RCC 7860 (cell line): ENCODE measurements at regions not wholly inside any gene's neighbourhood (a gene's known extent, or its start where the extent isn't known, plus 50 kb on each side); places are given as distances from the start of the nearest gene placed in this dataset.
"Not testable (repeated sequence)": the region's sequence is repeated elsewhere in the genome, so short reads cannot be mapped to it uniquely, and the experiment has no call there.

Source experiments
- DNase-seq: peaks from one replicate; pipeline ENCODE4 v3.0.0-alpha.2; 2015; ENCODE audit warnings: low spot score
- FAIRE-seq: peaks from 2 replicates; lab custom pipeline; 2012; peaks lifted over from hg19 to GRCh38; lab: Jason Lieb, UNC

- not testable (repeated sequence) for FAIRE-seq, DNase-seq
These were observed 411.1 kb downstream of the RPS24 start for GRCh38 chr10:78444741-78445140.

- no peak for FAIRE-seq
These were observed 411.6 kb downstream of the RPS24 start for GRCh38 chr10:78445308-78445707.

GRCh38 chr10:78448470-78448869, 414.8 kb downstream of the RPS24 start:
- DNase-seq (no peak), FAIRE-seq (no peak)

More at GRCh38 chr10:78445308-78445707, 411.6 kb downstream of the RPS24 start:
- no peak for DNase-seq

- FAIRE-seq (no peak), DNase-seq (no peak)
These were observed 415.3 kb downstream of the RPS24 start for GRCh38 chr10:78448994-78449418.

- DNase-seq: no peak
- FAIRE-seq: no peak
These were observed 415.9 kb downstream of the RPS24 start for GRCh38 chr10:78449554-78449953.

GRCh38 chr10:78450239-78450638, 416.6 kb downstream of the RPS24 start:
- FAIRE-seq: no peak

GRCh38 chr10:78450807-78451485, 417.3 kb downstream of the RPS24 start:
- DNase-seq (no peak), FAIRE-seq (no peak)

More at GRCh38 chr10:78450239-78450638, 416.6 kb downstream of the RPS24 start:
- DNase-seq: no peak

GRCh38 chr10:78451592-78451991, 417.9 kb downstream of the RPS24 start:
- DNase-seq (no peak), FAIRE-seq (no peak)

- no peak for FAIRE-seq
- no peak for DNase-seq
These were observed 420.5 kb downstream of the RPS24 start for GRCh38 chr10:78454123-78454645.

- FAIRE-seq: no peak
- DNase-seq: no peak
These were observed 421.6 kb downstream of the RPS24 start for GRCh38 chr10:78455236-78455635.

GRCh38 chr10:78455811-78456210, 422.1 kb downstream of the RPS24 start:
- no peak for DNase-seq
- FAIRE-seq: no peak

- no peak for FAIRE-seq
These were observed 423.2 kb downstream of the RPS24 start for GRCh38 chr10:78456649-78457400.

GRCh38 chr10:78457804-78458482, 424.3 kb downstream of the RPS24 start:
- peak; percentile 79 for FAIRE-seq
- DNase-seq: peak; percentile 67

More at GRCh38 chr10:78456649-78457400, 423.2 kb downstream of the RPS24 start:
- no peak for DNase-seq

GRCh38 chr10:78458983-78459638, 425.4 kb downstream of the RPS24 start:
- DNase-seq: peak; percentile 85
- FAIRE-seq: peak; percentile 82

GRCh38 chr10:78459639-78460037, 426.0 kb downstream of the RPS24 start:
- DNase-seq (no peak), FAIRE-seq (no peak)

- no peak for FAIRE-seq
- DNase-seq: no peak
These were observed 426.5 kb downstream of the RPS24 start for GRCh38 chr10:78460204-78460603.

- FAIRE-seq (no peak), DNase-seq (no peak)
These were observed 427.7 kb downstream of the RPS24 start for GRCh38 chr10:78461333-78461732.

GRCh38 chr10:78462176-78462575, 428.5 kb downstream of the RPS24 start:
- DNase-seq (no peak), FAIRE-seq (no peak)

GRCh38 chr10:78462726-78463228, 429.1 kb downstream of the RPS24 start:
- DNase-seq: no peak
- no peak for FAIRE-seq

- FAIRE-seq (no peak), DNase-seq (no peak)
These were observed 430.6 kb downstream of the RPS24 start for GRCh38 chr10:78464118-78464855.
